ENCODE measurements at regions not wholly inside any gene's neighbourhood (a gene's known extent, or its start where the extent isn't known, plus 50 kb on each side); places are given as distances from the start of the nearest gene placed in this dataset.

- TF ChIP-seq ZBTB49 (tag by site-specific recombination; IDR thresholded peaks at IDR 0.05; ENCODE audit: low read depth), result no peak
- no peak for TF ChIP-seq WT1 (tag by site-specific recombination; IDR thresholded peaks at IDR 0.05)
- TF ChIP-seq, protein P1, sequence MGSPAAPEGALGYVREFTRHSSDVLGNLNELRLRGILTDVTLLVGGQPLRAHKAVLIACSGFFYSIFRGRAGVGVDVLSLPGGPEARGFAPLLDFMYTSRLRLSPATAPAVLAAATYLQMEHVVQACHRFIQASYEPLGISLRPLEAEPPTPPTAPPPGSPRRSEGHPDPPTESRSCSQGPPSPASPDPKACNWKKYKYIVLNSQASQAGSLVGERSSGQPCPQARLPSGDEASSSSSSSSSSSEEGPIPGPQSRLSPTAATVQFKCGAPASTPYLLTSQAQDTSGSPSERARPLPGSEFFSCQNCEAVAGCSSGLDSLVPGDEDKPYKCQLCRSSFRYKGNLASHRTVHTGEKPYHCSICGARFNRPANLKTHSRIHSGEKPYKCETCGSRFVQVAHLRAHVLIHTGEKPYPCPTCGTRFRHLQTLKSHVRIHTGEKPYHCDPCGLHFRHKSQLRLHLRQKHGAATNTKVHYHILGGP (tag by site-specific recombination; IDR thresholded peaks at IDR 0.05), result no peak
- TF ChIP-seq SCRT2 (tag by site-specific recombination; IDR thresholded peaks at IDR 0.05), result no peak
- no peak for TF ChIP-seq ZNF544 (tag by site-specific recombination; IDR thresholded peaks at IDR 0.05)
- TF ChIP-seq ZNF174 (tag by site-specific recombination; IDR thresholded peaks at IDR 0.05), result no peak
Measured at GRCh38 chrX:42615161-42615563, 162.8 kb downstream of the PPP1R2C start (continued).

DNA sequence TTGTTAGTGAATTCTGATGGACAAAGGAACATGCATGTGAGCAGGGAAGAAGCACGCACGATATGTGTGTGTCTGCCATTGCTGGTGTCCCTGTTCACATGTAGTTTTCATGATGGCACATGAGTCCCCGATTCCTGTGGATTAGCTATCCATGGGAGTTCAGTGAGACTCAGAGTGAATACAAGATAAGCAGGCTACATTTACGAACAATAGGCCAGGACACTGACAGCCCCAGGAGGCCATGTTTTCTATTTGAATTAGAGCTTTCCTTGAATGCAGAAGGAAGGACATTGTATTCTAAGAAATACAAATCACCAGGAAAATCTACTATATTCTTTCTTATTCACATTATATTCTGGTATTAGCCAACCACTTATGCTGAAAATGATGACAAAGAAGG lies 171.4 kb downstream of the PPP1R2C start:
- Histone ChIP-seq H3K27ac (ENCODE audit: extremely low read depth, low read depth, low read length) (no peak overlapping the region), H3K9me3 (ENCODE audit: control insufficient read depth, insufficient read depth, low read depth, low read length) (no peaks in the 10 kb centered on the region), H3K4me1 (ENCODE audit: control insufficient read depth, insufficient read depth, low read length) (no peaks in the 10 kb centered on the region), H3K4me3 (ENCODE audit: low read depth, low read length) (no peak overlapping the region), H3K36me3 (ENCODE audit: control insufficient read depth in 2 of 2, insufficient read depth in 1 of 2, low read length in 2 of 2) (no peaks in the 10 kb centered on the region)
- no peak for TF ChIP-seq ZNF10 (tag by site-specific recombination; IDR thresholded peaks at IDR 0.05)
- no peak for TF ChIP-seq ZNF146 (tag by site-specific recombination; IDR thresholded peaks at IDR 0.05)
- TF ChIP-seq ZNF239 (tag by site-specific recombination; IDR thresholded peaks at IDR 0.05), result no peak
- TF ChIP-seq ZXDB (tag by site-specific recombination; IDR thresholded peaks at IDR 0.05), result no peak
- no peak for TF ChIP-seq ZNF501 (tag by site-specific recombination; IDR thresholded peaks at IDR 0.05)
- no peak for TF ChIP-seq ZNF624 (tag by site-specific recombination; IDR thresholded peaks at IDR 0.05)
- TF ChIP-seq ZBTB6 (tag by site-specific recombination; IDR thresholded peaks at IDR 0.05), result no peak
- TF ChIP-seq ZNF2 (tag by site-specific recombination; IDR thresholded peaks at IDR 0.05), result no peak
- no peak for TF ChIP-seq ZFP69B (tag by site-specific recombination; IDR thresholded peaks at IDR 0.05)
- TF ChIP-seq ZSCAN23 (tag by site-specific recombination; IDR thresholded peaks at IDR 0.05), result no peak
- no peak for TF ChIP-seq ZNF580 (tag by site-specific recombination; IDR thresholded peaks at IDR 0.05)
- POLR2A ChIA-PET, result no interaction called here
- CTCF ChIA-PET, result interaction anchor here (0.5 kb wide), 1 partner anchor 449 kb away, joined by 3 read pairs; no protein-coding TSS in a partner anchor

GRCh38 chrX:42604302-42604701 lies 173.7 kb downstream of the PPP1R2C start:
- ChIA-PET POLR2A (no interaction called here), CTCF (no interaction called here)
- no peaks in the 10 kb centered on the region for H3K9me3 ChIP-seq (ENCODE audit: control insufficient read depth, insufficient read depth, low read depth, low read length)
- TF ChIP-seq, protein P2, sequence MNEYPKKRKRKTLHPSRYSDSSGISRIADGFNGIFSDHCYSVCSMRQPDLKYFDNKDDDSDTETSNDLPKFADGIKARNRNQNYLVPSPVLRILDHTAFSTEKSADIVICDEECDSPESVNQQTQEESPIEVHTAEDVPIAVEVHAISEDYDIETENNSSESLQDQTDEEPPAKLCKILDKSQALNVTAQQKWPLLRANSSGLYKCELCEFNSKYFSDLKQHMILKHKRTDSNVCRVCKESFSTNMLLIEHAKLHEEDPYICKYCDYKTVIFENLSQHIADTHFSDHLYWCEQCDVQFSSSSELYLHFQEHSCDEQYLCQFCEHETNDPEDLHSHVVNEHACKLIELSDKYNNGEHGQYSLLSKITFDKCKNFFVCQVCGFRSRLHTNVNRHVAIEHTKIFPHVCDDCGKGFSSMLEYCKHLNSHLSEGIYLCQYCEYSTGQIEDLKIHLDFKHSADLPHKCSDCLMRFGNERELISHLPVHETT (tag by site-specific recombination; IDR thresholded peaks at IDR 0.05), result no peak
- TF ChIP-seq ZNF132 (tag by site-specific recombination; IDR thresholded peaks at IDR 0.05; ENCODE audit: borderline replicate concordance) (no peak), ZEB2 (tag by site-specific recombination; IDR thresholded peaks at IDR 0.05) (no peak), ZNF138 (tag by site-specific recombination; IDR thresholded peaks at IDR 0.05; ENCODE audit: borderline replicate concordance) (no peak), ZNF776 (tag by site-specific recombination; IDR thresholded peaks at IDR 0.05; ENCODE audit: borderline replicate concordance) (no peak), ZNF624 (tag by site-specific recombination; IDR thresholded peaks at IDR 0.05) (no peak), ZBTB20 (tag by site-specific recombination; IDR thresholded peaks at IDR 0.05) (no peak), ZNF621 (tag by site-specific recombination; IDR thresholded peaks at IDR 0.05) (no peak)
- TF ChIP-seq, protein P3, sequence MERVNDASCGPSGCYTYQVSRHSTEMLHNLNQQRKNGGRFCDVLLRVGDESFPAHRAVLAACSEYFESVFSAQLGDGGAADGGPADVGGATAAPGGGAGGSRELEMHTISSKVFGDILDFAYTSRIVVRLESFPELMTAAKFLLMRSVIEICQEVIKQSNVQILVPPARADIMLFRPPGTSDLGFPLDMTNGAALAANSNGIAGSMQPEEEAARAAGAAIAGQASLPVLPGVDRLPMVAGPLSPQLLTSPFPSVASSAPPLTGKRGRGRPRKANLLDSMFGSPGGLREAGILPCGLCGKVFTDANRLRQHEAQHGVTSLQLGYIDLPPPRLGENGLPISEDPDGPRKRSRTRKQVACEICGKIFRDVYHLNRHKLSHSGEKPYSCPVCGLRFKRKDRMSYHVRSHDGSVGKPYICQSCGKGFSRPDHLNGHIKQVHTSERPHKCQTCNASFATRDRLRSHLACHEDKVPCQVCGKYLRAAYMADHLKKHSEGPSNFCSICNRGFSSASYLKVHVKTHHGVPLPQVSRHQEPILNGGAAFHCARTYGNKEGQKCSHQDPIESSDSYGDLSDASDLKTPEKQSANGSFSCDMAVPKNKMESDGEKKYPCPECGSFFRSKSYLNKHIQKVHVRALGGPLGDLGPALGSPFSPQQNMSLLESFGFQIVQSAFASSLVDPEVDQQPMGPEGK (tag by site-specific recombination; IDR thresholded peaks at IDR 0.05), result no peak
- TF ChIP-seq, protein P1 (tag by site-specific recombination; IDR thresholded peaks at IDR 0.05), result no peak

More at GRCh38 chrX:42604302-42604701, 173.7 kb downstream of the PPP1R2C start:
- H3K4me1 ChIP-seq (ENCODE audit: control insufficient read depth, insufficient read depth, low read length), result no peaks in the 10 kb centered on the region
- no peak overlapping the region for H3K4me3 ChIP-seq (ENCODE audit: low read depth, low read length)
- no peak overlapping the region for H3K27ac ChIP-seq (ENCODE audit: extremely low read depth, low read depth, low read length)
- H3K36me3 ChIP-seq (ENCODE audit: control insufficient read depth in 2 of 2, insufficient read depth in 1 of 2, low read length in 2 of 2), result no peaks in the 10 kb centered on the region

Measured in HEK293 (cell line).